CD4-positive, alpha-beta T cell (primary cell): ENCODE measurements at regions not wholly inside any gene's neighbourhood (a gene's known extent, or its start where the extent isn't known, plus 50 kb on each side); places are given as distances from the start of the nearest gene placed in this dataset.

ENCODE experiments used
- ATAC-seq: fragments of 200-7000 bp; cut with Tn5 transposase; one replicate; pipeline ENCODE4 v1.10.0; 2022; ENCODE audit warnings: mild to moderate bottlenecking; ENCODE audit not compliant: poor library complexity
- CTCF ChIA-PET: fragments of 350-600 bp; sonication (Branson Sonifier 250); formaldehyde crosslinking; loops from one replicate; lab custom pipeline; 2021; ENCODE audit warnings: antibody characterized with exemption, inconsistent platforms; lab: Charles Lee
- POLR2A ChIA-PET: fragments of 350-600 bp; sonication (Branson Sonifier 250); formaldehyde crosslinking; loops from one replicate; lab custom pipeline; 2021; ENCODE audit warnings: antibody characterized with exemption, inconsistent platforms; lab: Charles Lee
- DNase-seq, 14 experiments: peaks; one replicate each; pipeline ENCODE4 v3.0.0-alpha.2; 2013 to 2020; ENCODE audit warnings: mixed read lengths in 2 of 14
- H3K27ac ChIP-seq, 2 donors: one replicate each; pipeline versions ENCODE4 v1.5.1 to v1.7.0; 2013; ENCODE audit warnings: low read length in 2 of 2, low read depth in 1 of 2, mild to moderate bottlenecking in 1 of 2
- H3K27me3 ChIP-seq, 2 experiments: 1 replicate in 1 of 2; 2 replicates in 1 of 2; pipeline versions ENCODE4 v1.6.1 to v1.7.0; 2013; ENCODE audit warnings: low read length in 2 of 2, control low read depth in 1 of 2, mild to moderate bottlenecking in 1 of 2, moderate library complexity in 1 of 2; ENCODE audit not compliant: insufficient read depth in 2 of 2, control insufficient read depth in 1 of 2
- H3K36me3 ChIP-seq: one replicate; pipeline ENCODE4 v1.6.1; 2013; ENCODE audit warnings: low read length, control low read depth; ENCODE audit not compliant: insufficient read depth
- H3K4me1 ChIP-seq: one replicate; pipeline ENCODE4 v1.6.1; 2013; ENCODE audit warnings: low read length, control low read depth; ENCODE audit not compliant: insufficient read depth
- H3K4me3 ChIP-seq: one replicate; pipeline ENCODE4 v1.5.1; 2013; ENCODE audit warnings: mild to moderate bottlenecking, low read length, moderate library complexity
- H3K9me3 ChIP-seq, 2 experiments: 1 replicate in 1 of 2; 2 replicates in 1 of 2; pipeline versions ENCODE4 v1.6.1 to v1.7.0; 2013; ENCODE audit warnings: low read length in 2 of 2, mild to moderate bottlenecking in 2 of 2, control low read depth in 1 of 2, moderate library complexity in 1 of 2; ENCODE audit not compliant: control insufficient read depth in 1 of 2, insufficient read depth in 1 of 2
- H3K27ac Mint-ChIP-seq: one replicate; pipeline ENCODE4 v1.8.0; 2020; ENCODE audit warnings: mixed read lengths
- H3K27me3 Mint-ChIP-seq: one replicate; pipeline ENCODE4 v1.8.0; 2021; ENCODE audit warnings: mixed read lengths
- H3K36me3 Mint-ChIP-seq: one replicate; pipeline ENCODE4 v1.8.0; 2021; ENCODE audit warnings: low read depth, mixed read lengths
- H3K4me1 Mint-ChIP-seq: one replicate; pipeline ENCODE4 v1.8.0; 2021; ENCODE audit warnings: low read depth, mixed read lengths
- H3K4me3 Mint-ChIP-seq: one replicate; pipeline ENCODE4 v1.8.0; 2020; ENCODE audit warnings: mild to moderate bottlenecking, mixed read lengths
- H3K9me3 Mint-ChIP-seq: one replicate; pipeline ENCODE4 v1.8.0; 2020; ENCODE audit warnings: mixed read lengths
- CTCF ChIP-seq: fragments of 200-600 bp; IDR thresholded peaks from one replicate; pipeline ENCODE4 v1.8.0; 2022; ENCODE audit warnings: antibody characterized with exemption, mild to moderate bottlenecking
- intact Hi-C, 2 experiments: fragments of 100-400 bp; cut with DNase I in 1 of 2; cut with micrococcal nuclease in 1 of 2; formaldehyde crosslinking; loops; one replicate each; pipeline versions ENCODE4 v1.15.1 to v1.9.0; 2023 to 2025; cut with DNase I, micrococcal nuclease

GRCh38 chr6:156552849-156553248, 224.3 kb upstream of the ARID1B start:
- Histone ChIP-seq H3K4me3 (no peak overlapping the region), H3K9me3 (no peaks in the 10 kb centered on the region), H3K27ac (no peak overlapping the region), H3K27me3 (no peaks in the 10 kb centered on the region), H3K36me3 (no peaks in the 10 kb centered on the region), H3K4me1 (no peaks in the 10 kb centered on the region)
- H3K4me1 Mint-ChIP-seq = no peaks in the 10 kb centered on the region
- no peak overlapping the region for H3K4me3 Mint-ChIP-seq
- H3K36me3 Mint-ChIP-seq = no peaks in the 10 kb centered on the region
- intact Hi-C loops = no loop called here
- no peak overlapping the region for H3K27ac Mint-ChIP-seq
- ATAC-seq (no peak), DNase-seq (no peak)
- H3K27me3 Mint-ChIP-seq = peaks cover 6% of the 10 kb centered on the region
- POLR2A ChIA-PET = no interaction called here
- TF ChIP-seq CTCF = no peak
- no peaks in the 10 kb centered on the region for H3K9me3 Mint-ChIP-seq
- CTCF ChIA-PET = no interaction called here

DNA sequence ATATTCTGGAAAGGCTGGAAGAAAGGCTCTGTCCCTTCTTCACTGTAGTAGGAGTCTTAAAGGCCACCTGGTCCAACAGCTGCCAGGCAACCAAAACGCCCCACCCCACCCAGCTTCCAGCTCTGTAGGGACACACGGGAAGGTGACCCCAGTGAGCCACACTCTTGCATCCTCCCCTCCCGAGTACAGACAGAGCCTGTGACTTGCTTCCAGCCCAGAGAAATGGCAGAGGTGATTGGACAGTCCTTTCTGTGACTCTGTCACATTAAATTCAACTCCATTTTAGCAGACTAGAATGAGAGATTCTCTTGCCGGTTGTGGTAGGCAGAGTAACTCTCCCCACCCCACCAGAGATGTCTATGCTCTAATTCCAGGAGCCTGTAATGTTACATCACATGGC, 226.2 kb upstream of the ARID1B start:
- ATAC-seq (no peak), DNase-seq (no peak)
- H3K27ac ChIP-seq = no peak overlapping the region
- H3K4me1 ChIP-seq = no peaks in the 10 kb centered on the region
- H3K36me3 Mint-ChIP-seq = no peaks in the 10 kb centered on the region
- H3K27me3 Mint-ChIP-seq = no peaks in the 10 kb centered on the region
- no peaks in the 10 kb centered on the region for H3K27me3 ChIP-seq
- H3K36me3 ChIP-seq = no peaks in the 10 kb centered on the region
- ChIA-PET CTCF (no interaction called here), POLR2A (no interaction called here)
- no peaks in the 10 kb centered on the region for H3K4me1 Mint-ChIP-seq
- H3K4me3 Mint-ChIP-seq = no peak overlapping the region
- no peaks in the 10 kb centered on the region for H3K9me3 ChIP-seq
- TF ChIP-seq CTCF = no peak
- H3K4me3 ChIP-seq = no peak overlapping the region
- intact Hi-C loops = no loop called here
- no peaks in the 10 kb centered on the region for H3K9me3 Mint-ChIP-seq
- H3K27ac Mint-ChIP-seq = no peak overlapping the region

GRCh38 chr6:156545931-156546330, 231.2 kb upstream of the ARID1B start:
- no peaks in the 10 kb centered on the region for H3K27me3 ChIP-seq
- H3K27ac Mint-ChIP-seq = no peak overlapping the region
- H3K9me3 Mint-ChIP-seq = no peaks in the 10 kb centered on the region
- no peak overlapping the region for H3K4me3 Mint-ChIP-seq
- no peaks in the 10 kb centered on the region for H3K9me3 ChIP-seq
- no peaks in the 10 kb centered on the region for H3K36me3 ChIP-seq
- no peaks in the 10 kb centered on the region for H3K4me1 Mint-ChIP-seq
- H3K4me1 ChIP-seq = no peaks in the 10 kb centered on the region
- POLR2A ChIA-PET = no interaction called here
- H3K36me3 Mint-ChIP-seq = no peaks in the 10 kb centered on the region
- no peak for TF ChIP-seq CTCF
- ATAC-seq (no peak), DNase-seq (no peak)
- intact Hi-C loops = no loop called here
- H3K27me3 Mint-ChIP-seq = no peaks in the 10 kb centered on the region
- CTCF ChIA-PET = no interaction called here
- no peak overlapping the region for H3K4me3 ChIP-seq
- H3K27ac ChIP-seq = no peak overlapping the region
